AG08395 (cell line): ENCODE measurements at regions not wholly inside any gene's neighbourhood (a gene's known extent, or its start where the extent isn't known, plus 50 kb on each side); places are given as distances from the start of the nearest gene placed in this dataset.
"Not testable (repeated sequence)": the region's sequence is repeated elsewhere in the genome, so short reads cannot be mapped to it uniquely, and the experiment has no call there.

Source experiments
- DNase-seq: peaks from one replicate; pipeline ENCODE4 v3.0.0; 2012; ENCODE audit warnings: mixed read lengths, low spot score

DNA sequence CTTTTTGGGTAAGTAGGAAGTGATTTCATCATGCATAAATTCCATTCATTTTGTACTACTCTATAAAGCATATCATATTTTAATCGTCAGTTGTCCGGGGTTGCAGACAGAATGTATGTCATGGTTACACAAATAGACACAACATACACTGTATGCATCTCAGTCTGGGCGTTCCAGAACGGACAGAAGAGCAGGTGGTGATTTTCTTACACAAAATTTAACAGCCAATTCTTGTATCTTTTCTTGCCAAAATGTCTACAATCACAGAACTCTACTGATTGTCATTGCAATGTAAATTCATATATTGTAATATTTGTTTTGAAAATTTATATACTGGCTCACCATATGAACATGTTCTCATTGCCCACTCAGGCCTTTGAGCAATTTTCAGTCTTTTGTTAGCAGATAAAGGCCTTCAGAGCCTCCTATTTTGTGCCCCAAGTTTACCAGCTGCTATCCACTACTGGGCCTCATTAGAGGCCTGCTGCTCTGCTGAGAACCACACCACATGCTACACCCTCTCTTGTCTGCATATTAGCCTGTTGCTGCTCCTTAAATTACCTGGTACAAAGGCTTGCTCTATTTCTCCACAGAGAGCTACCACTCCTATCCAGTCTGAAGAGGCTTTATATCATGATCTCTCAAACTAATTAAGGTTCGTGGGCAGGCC is 61.5 kb downstream of the PRDM13 start:
- no peak for DNase-seq

DNA sequence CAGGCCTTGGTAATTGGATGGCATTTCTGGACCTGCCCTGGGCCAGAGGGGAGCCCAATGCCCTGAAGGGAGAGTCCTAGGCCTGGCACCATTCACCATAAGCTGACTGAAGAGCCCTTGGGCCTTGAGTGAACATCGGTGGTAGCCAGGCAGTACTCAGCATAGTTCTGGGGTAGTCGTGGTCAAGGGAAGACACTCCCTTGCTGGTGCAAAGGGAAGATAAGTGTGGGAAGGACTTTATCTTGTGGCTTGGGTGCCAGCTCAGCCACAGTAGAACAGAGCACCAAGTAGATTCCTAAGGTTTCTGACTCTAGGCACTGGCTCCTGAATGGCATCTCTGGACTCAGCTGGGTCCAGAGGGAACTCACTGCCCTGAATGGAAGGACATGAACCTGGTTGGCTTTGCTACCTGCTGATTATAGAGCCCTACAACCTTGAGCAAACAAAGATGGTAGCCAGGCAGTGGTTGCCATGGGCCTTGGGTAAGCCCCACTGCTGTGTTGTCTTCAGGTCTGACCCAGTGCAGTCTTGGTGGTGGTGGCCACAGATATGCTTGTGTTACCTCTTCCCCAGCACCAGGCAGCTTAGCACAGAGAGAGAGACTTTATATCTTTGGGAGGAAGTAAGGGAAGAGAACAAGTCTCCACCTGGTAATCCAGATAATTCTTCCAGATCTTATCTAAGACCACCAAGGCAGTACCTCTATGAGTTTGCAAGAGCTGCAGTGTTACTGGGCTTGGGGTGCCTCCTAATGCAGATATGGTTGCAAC is 83.5 kb downstream of the PRDM13 start:
- no peak for DNase-seq

DNA sequence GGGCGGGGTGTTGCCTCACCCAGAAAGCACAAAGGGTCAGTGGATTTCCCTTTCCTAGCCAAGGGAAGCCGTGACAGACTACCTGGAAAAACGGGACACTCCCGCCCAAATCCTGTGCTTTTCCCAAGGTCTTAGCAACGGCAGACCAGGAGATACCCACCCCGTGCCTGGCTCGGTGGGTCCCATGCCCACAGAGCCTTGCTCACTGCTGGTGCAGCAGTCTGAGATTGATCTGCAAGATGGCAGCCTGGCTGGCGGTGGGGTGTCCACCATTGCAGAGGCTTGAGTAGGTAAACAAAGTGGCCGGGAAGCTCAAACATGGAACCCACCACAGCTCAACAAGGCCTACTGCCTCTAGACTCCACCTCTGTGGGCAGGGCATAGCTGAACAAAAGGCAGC is 95.7 kb downstream of the PRDM13 start:
- DNase-seq, result not testable (repeated sequence)

DNA sequence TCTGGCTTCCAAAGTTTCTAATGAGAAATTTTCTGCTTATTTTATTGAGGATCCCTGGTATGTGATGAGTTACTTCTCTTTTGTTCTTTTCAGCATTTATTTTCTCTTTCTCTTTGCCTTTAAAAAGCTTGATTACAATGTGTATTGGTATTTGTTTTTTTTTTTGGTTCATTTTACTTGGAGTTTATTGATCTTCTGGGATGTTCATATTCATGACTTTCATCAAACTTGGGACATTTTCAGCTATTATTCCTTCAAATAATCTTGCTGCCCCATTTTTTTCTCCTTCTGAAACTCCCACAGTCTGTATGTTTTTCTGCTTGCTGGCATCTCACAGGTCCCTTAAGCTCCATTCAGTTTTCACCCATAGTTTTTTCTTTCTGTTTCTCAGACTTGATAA is 102.4 kb downstream of the PRDM13 start:
- no peak for DNase-seq

DNA sequence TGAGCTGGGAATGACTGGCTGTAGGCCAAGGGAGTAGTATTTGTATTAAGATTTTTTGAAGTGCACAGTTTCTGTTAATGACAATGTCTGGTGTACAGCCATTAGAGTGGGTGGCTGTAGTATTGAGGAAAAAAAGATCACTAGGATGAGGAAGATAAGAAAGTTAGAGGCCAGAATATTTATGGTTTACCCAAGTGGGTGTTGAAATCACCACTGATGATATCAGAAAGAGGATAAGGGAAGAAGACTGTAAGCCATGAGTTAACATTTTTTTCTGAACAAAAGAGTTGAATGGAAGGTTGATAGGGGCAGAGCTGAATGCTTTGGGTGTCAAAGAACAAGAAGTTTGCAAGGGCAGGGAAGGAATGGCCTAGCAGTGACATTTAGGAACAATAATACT is 104.7 kb downstream of the PRDM13 start:
- DNase-seq, result no peak

DNA sequence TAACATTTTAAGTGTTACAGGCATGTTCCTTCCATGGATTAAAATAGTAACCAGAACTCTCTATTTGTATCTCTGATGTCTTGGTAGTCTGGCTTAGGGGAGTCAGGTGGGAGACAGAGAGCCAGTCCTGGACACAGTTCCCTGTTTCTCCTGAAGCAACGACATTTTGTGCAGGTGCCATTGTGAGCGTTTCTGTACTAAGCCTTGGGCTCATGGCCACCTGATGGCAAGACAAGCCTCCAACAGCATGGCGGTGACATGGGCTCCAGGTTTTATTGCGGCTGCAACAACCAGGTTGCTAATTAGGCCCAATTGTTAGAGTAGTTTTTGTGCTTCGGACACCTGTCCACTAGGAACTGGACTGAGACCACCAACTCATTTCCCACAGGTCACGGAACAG is 105.3 kb downstream of the PRDM13 start:
- no peak for DNase-seq

DNA sequence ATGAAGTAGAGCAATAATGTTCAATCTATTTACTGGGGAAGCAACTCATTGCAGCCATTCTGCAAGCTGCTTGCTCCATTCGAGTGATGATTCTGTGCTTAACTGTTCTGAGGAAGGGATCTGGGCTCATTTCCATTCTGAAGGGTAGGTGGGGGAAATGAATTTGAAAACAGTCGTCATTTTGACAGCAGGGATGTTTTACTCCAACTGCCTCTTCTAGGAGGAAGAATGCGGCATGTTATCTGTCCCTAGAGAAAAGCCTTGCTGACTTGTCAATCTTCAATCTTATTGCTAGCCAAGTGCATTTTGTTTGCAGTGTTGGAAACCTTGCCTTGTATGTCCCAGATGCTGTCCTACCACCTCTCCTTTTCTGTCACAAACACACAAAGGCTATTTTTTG is 105.9 kb downstream of the PRDM13 start:
- no peak for DNase-seq

DNA sequence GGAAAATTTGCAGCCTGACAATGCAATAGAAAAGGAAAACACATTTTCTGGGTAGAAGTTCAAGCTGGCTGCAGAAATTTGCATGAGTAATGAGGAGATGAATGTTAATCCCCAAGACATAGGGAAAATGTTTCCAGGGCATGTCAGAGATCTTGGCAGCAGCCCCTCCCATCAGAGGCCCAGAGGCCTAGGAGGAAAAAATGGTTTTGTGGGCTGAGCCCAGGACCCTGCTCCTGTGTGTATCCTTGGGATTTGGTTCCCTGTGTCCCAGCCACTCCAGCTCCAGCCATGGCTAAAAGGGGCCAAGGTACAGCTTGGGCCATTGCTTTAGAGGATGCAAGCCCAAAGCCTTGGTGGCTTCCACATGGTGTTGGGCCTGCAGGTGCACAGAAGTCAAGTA is 115.4 kb downstream of the PRDM13 start:
- DNase-seq, result not testable (repeated sequence)

DNA sequence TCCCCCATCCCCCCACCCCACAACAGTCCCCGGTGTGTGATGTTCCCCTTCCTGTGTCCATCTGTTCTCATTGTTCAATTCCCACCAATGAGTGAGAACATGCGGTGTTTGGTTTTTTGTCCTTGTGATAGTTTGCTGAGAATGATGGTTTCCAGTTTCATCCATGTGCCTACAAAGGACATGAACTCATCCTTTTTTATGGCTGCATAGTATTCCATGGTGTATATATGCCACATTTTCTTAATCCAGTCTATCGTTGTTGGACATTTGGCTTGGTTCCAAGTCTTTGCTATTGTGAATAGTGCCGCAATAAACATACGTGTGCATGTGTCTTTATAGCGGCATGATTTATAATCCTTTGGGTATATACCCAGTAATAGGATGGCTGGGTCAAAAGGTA is 123.6 kb downstream of the PRDM13 start:
- not testable (repeated sequence) for DNase-seq

DNA sequence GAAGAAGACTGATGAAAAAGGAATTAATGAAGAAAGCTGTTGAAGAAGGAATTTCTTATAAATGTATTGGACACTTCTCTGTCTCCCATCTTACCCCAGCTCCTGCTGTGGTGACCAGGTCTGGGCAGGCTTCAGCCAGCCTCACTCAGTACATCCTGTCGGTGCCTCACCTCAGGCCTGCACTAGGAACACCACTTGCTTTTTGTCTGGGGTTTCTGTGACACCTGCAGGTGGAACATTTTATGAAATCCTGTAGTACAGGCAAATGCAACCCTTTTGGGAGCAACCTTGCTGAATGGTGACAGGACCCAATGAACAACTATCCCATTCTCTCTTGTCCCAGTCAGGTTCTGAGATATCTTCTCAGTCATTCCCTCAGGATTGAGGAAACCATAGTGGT is 129.7 kb downstream of the PRDM13 start:
- DNase-seq, result no peak

DNA sequence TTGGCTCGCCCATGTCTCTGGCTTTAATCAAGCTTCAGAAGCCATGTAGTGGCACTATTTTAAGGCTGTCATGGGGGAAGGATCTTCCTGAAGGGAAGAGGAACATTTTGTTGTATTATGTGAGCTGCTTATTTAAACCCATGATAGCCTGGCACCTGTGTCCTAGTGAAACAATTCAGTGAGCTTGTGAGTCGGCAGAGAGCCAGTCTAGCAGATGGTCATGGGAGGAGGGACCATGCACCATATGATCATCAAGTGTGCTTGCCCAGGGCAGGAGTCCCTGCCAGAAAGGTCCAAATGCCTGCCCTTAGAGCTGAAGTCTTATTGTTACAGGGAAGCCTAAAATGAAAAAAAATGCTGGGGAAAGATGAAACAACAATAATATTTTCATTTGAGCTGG is 132.9 kb downstream of the PRDM13 start:
- no peak for DNase-seq

DNA sequence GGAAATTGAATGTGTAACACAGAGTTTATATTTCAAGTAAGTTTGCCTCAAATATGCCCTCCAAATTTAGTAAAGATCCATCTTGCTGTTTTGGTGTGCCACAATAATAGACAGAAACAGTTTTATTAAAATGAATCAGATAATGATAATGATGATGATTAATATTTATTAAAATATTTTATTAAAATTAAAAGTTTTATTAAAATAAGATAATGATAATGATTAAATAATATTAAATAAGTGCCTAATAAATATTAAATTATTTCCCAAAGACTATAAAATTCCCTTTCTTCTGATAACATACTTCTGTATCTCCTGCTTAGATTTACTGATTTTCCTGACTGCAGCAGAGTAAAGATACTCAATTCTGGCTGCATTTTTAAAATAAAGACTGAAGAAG is 134.5 kb downstream of the PRDM13 start:
- DNase-seq, result no peak

DNA sequence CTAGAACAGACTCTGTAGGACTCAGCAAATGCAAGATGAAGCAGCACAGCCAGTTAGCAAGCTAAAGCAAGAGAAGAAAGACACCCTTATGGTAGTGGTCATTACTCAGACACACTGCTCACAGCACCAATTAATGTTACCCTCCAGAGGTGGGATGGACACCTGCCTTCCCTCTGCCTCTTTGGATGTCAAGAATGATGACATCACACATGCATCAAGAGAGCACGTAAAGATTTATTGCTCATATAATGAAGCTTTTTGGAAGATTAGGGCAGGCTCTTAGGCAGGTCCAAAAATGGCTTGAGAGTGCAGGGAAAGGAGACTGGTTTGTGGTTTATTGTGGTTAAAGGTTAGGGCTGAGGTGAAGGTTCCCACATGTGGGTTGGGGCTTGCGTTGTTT is 137.0 kb downstream of the PRDM13 start:
- no peak for DNase-seq

DNA sequence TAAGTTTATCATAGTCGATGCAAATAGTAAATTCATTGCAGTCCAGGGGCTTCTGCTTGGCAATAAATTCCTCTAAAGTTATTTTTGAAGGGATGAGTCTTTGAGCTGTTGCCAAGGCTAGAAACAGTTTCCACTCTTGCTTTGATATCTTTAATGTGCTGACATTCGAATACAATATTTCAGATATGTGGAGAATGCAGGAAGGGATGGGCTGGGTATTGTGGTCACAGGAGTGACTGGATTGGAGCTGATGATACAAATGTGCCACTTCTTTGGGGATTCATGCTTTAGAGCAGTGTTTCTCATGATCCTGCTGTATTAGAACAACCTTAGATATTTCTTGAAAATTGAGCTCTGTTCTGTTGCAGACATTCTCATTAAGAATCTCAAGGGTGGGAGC is 139.0 kb downstream of the PRDM13 start:
- peak; percentile 28 for DNase-seq

DNA sequence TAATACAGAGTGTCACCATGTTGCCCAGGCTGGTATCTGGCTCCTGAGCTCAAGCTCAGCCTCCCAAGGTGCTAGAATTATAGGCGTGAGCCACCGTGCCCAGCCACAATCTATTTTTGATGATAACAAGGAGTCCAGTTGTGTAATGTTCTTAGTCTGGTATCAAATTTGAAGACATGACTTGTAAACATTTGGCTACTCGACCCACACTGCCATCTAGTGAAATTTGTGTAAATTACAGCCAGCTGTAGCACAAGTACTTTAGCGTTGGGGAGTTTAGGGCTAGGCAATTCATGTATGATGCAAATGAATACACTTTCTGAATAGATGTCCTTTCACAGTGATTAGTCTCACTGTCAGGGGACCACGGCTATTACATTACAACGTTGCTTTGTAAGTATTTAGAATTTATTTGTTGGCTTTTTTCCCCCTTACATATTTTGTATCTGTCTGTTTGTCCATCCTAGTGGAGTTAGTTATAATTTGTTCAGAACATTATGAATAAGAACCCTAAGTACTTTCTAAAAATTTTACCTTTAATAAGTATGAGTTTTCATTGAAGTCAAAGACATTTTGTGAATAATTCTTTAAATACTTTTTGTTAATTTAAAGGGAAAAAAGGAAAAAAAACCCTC is 139.7 kb downstream of the PRDM13 start:
- peak; percentile 64 for DNase-seq

DNA sequence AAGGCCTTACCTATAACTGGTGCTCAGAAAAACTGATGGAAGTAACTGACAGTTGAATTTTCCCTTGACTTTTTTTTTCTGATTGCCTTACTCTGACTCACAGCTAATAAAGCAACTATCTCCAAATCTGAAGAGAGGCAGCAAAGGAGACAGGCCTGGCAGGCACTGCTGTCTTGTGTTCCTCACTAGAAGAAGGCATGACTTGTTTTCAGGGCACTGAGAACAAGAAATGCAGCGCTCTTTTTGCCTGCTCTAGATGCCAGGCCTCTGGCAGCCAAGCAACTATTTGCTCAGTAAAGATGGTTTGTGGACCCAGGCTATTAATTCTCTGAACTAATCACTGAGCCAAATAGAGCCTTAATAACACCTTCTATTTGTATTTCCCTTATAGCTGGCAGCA is 155.1 kb downstream of the PRDM13 start:
- DNase-seq, result no peak

DNA sequence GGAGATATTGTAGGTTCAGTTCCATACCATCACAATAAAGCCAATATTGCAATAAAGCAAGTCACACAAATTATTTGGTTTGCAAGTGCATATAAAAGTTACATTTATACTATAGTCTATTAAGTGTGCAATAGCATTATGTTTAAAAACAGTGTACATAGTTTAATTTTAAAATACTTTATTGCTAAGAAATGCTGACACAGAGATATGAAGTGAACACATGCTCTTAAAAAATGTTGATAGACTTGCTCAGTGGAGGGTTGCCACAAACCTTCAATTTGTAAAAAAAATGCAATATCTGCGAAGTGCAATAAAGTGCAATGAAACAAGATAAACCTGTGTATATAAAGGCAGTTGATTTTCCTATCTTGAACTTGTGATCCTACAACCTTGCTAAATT is 161.5 kb downstream of the PRDM13 start:
- DNase-seq, result no peak

DNA sequence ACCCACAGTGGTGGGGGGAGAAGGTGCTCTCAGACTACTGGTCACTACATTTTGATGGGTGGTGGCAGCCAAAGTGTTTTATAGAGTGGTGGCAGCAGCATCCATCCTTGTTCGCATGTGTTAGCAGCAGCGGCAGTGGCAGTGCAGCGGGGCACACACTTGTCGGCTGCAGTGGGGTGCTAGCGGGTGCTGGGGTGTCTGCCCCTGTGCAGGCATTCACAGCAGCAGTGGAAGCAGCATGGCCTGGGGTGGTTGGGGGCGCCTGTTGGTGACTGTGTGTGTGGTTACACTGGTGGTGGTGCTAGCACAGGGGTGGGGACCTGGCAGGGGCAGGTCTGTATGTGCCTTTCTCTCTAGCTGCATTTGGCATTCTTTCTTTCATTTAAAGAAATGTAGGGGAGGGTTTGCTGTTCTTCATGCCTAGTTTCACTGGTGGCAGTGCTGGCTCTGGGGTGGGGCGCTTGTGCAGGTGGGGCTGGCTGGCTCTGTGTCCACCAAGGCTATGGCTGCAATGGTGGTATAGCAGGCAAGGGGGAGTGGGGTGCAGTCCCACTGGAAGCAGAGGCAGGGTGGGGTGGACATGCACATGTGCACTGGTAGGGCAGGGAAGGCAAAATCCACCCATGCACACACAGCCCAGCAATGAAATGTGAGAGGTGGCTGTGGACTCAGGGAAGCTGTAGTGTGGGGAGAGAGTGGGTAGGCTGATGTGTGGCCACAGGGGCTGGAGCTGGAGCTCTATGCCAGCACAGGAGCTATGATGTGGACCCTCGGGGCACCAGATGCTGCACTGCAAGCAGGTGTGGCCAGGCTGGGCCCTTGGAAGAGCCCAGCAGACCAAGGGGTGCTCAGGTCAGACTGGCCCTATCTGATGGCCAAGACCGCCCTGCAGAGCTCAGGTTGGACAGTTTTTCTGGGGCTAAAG is 173.3 kb downstream of the PRDM13 start:
- DNase-seq, result no peak

DNA sequence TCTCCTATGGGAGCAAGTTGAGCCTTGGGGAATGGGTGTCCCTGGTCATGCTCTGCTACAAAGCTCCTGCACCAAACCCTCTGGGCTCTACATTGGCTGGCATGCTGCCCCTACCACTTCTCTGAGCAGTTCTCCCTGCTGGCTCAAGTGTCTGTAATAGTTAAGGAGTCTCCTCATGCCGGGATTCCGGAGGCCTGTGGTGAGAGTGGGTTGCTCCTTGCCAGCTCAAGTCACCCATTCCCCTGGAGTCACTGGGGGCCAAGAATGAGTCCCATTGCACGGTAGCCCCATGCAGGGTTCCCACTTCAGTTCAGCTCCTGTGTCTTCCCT is 173.9 kb downstream of the PRDM13 start:
- DNase-seq, result no peak

DNA sequence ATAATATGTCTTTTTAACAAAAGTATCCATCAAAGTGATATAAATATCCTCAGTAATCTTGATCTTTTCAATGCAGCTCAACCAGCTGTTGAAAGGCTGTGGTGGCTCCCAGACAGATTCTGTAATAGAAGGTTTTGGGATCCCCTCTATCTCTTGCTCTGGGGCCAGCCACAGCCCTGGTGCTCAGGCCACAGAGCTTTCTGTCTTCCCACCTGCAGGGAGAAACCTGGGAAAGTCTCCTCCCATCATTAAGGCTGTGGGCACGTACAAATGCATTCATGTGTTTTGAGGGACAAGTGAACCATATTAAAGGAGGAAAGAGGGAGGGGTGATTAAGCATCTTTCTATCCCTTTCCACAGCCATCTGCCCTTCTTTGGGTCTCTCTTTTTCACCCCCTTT is 183.1 kb downstream of the PRDM13 start:
- DNase-seq, result no peak

DNA sequence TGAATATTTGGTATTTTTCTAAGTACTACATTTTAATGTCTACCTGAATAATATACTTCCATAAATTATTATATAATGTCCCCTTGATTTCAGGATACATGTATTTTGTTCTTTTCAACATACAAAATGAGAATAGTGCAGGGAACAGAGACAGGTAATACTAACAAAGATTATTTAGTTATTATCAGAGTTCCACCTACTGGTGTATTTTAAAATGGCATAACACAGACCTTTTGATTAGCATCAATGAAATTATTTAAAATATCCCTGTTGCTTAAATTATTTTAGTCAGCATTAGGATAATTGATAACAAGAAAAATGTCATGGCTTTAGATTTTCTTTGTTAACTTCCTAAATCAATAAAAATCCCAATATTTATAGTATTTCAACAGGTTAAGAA is 184.0 kb downstream of the PRDM13 start:
- no peak for DNase-seq

DNA sequence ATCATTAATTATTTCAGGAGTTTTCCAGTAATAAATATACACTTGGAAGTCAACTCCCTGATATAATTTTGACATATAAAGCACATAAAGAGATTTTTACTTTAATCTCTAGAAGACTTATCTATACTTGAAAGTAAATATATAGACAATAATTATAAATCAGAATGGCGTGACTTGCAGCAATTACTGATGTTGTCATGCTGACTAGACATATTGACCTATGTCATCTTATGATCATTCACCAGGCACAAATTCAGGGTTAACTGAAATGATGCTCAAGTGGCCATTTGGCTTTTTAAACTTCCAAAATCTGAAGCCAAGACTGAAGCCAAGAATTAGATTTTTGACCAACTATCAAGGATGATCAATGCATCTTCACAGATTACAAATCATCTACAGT is 192.2 kb downstream of the MCHR2 start:
- no peak for DNase-seq
